GM18498 (cell line): ENCODE measurements at regions not wholly inside any gene's neighbourhood (a gene's known extent, or its start where the extent isn't known, plus 50 kb on each side); places are given as distances from the start of the nearest gene placed in this dataset.

Source experiments
- ATAC-seq: cut with Tn5 transposase; IDR thresholded peaks from one replicate; pipeline ENCODE4 v1.9.1; 2021; ENCODE audit warnings: mild to moderate bottlenecking, moderate library complexity; ENCODE audit not compliant: unreplicated experiment

DNA sequence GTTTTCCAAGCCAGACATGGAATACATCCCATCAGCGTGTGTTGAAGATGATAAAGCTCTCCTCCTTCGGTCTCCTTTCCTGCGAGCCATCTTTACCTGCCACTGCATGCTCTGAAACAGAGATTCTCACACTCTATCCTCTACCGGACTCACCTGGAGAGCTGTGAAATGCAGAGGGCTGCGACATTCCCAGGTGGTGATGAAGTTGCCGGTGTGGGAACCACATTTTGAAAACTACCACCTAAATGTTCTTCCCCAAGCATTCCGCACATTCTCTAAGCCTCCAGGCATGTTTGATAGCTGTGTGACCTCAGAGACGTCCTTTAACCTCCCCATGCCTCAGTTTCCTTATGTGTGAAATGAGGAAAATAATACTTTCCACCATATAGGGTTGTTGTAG lies 226.2 kb upstream of the RAB6C start:
- no peak for ATAC-seq

DNA sequence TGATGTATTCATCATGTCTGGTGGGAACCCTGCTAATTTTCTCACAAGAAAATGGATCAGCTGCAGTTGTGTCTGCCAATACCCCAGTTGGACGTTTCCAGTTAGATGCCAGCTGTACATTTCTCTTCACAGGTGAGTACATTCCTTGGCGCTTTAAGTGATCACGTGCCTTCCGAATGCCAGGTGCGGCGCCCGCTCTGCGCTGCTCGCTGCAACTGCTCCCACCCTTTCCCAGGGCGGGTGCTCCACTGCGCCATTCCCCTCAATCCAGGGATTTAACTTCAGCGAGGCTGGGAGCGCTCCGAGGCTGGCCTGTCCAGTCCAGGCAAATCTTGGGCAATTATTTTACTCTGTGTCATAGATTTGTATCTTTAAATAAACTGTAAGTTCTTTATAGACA lies 225.0 kb upstream of the RAB6C start:
- ATAC-seq, result no peak

- ATAC-seq, result no peak
Measured at GRCh38 chr2:129754831-129755230, 224.6 kb upstream of the RAB6C start.

DNA sequence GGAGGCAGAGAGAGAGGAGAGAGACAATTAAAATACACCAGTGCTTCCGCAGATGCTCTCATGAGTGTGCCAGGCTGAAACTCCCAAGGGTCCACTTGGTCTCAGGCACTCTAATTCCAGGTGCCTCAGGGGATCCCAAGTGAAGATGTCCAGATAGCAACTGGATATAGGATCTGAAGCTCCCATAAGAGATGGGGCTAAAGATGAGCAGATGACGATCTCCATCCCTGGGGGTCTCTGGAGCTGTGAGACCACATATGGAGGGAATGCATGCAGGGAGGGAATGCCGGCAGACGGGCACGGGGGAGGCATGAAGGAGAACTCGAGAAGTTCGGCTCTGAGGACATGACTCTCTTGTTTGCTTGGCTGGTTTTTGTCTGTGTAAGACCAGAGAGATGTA lies 223.7 kb upstream of the RAB6C start:
- no peak for ATAC-seq

GRCh38 chr2:129756276-129756675 lies 223.2 kb upstream of the RAB6C start:
- ATAC-seq, result no peak

- no peak for ATAC-seq
Measured at GRCh38 chr2:129757366-129757914, 222.0 kb upstream of the RAB6C start.

- no peak for ATAC-seq
Measured at GRCh38 chr2:129757915-129758783, 221.3 kb upstream of the RAB6C start.

DNA sequence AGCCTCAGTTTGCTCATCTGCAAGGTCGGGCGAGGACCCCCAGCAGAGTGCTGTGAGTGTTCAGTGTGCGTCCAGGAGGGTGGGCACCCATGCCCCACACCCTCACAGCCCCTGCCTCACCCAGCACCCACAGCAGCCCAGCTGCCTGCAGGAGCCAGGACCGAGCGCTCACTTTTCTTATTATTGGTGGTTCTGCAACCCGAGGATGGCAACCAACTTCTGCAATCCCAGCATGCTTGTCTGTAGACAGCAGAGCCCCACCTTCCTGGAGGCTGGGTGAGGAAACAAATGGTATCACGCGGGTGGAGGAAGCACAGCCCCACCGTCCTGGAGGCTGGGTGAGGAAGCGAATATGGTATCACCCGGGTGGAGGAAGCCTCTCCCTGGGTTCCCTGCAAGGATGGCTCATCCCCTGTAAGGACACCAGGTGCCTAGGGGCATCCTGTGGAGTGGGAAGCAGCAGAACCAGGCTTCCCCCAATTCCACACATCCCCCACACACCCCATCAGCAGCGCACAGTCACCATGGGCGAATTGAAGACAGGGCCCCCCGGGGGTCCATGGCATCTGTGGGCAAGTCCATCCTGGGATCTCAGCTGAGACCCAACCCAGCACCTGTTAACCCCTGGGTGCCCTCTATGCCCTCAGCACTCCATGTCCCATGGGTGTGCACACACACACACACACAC lies 220.5 kb upstream of the RAB6C start:
- no peak for ATAC-seq

GRCh38 chr2:129759472-129760010 lies 219.9 kb upstream of the RAB6C start:
- ATAC-seq, result no peak

- ATAC-seq, result no peak
Measured at GRCh38 chr2:129760669-129761068, 218.8 kb upstream of the RAB6C start.

GRCh38 chr2:129761569-129762021 lies 217.9 kb upstream of the RAB6C start:
- no peak for ATAC-seq

DNA sequence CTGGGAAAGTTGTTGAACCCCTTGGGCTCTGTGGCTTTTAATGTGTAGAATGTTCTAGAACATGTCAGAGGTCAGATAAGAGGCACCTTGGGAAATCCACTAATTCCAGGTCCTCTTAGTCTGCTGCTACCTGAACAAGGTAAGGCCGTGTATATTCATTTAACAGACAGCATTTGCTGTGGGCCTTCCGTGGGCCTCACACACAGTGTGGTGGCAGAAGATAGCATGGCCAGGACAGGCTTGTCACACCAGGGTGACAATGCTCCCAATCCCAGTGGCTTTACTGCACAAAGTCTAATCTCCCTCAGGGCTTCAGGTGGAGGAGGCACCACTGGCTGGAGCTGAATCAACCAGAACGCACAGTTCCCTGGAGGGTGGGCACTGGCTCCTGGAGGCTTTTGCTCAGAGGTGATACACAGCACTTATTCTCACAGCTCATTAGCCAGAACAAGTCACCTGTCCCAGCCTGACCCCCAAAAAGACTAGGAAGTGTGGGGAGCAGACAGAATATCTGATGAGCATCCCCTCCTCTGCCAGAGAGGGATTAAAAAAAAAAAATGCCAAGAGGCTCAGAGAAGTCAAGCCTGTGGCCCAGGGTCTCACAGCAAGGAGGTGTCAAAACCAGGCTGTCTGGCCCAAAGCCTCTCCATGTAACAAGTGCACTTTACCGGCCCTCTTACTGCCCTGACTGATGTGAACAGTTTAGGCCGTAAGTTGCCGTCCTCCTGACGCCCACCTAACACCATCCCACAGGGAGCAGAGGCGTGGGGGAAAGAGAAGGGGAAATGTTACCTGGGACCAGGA lies 216.9 kb upstream of the RAB6C start:
- ATAC-seq, result no peak

DNA sequence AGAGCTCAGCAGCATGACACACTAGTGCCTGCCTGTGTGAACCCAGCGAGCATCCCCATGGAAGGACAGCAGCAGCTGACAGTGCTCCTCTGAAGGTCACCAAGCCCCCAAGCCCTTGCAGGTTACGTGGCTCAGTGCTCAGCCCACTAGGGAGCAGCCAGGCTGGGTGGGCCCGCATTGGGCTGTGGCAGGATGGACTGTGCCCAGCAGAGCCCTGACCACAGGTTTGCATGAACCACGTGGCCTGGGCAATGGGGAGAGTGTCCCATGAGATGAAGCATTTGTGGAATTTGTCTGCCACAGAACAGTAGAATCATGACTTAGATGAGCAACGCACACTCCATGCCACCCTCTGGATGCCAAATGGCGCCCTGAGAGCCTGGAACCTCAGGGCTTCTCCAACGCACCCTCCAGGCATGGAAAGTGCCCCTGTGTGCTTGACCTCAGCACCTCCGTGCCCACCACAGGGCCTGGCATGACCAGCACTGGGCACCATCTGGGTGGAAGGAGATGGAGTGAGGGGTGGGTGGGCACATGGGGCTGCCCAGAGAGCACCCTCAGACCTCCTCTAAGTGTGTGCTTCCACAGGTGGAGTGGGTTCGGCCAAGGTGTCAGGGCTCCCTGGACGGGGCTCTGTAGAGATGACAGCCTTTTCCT lies 216.1 kb upstream of the RAB6C start:
- ATAC-seq, result no peak

GRCh38 chr2:129763966-129764365 lies 215.5 kb upstream of the RAB6C start:
- ATAC-seq, result no peak

- no peak for ATAC-seq
Measured at GRCh38 chr2:129764376-129765325, 214.8 kb upstream of the RAB6C start.

DNA sequence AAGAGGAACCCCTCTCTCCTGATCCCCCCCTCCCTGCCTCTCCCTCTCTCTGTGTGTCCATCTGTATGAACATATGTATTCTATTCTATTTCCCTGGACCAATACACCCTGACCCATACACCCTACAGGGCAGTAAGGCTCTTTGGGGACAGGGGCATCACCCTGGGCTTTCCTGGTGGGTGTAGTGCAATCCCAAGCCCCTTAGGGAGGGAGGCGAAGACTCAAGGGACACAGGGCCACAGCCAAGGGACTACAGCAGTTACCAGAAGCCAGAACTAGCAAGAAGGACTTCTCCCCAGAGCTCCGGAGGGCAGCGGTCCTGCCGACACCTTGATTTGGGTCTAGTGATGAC lies 214.2 kb upstream of the RAB6C start:
- ATAC-seq, result no peak

DNA sequence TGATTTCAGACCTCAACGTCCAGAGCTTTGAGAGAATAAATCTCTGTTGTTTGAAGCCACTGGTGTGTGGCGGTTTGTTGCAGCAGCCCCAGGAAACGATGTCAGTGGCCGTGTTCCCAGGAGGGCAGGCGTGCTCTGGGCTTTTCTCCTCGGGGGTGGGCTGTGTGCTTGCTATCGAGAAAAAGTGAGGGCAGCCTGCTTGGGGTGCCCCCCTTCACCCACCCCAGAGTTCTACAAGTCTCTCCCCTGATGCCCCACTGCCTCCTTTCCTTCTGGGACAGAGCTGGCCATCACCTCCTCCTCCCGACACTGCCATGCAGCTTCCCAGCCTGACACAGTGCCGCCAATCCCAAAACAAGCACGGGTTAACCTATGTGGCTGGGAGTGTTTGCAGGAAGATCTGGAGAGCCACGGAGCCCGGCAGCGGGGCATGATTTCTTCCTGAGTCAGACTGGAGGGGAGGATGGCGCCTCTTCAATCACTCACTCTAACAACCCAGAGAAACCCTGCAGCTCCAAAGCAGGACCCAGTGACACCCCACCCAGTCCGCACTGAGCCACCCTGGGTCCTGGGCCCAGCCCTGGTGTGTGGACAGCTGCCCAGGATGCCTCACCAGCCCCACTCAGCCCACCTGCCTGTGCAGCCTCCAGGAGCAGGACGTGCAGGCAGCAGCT lies 213.7 kb upstream of the RAB6C start:
- no peak for ATAC-seq

DNA sequence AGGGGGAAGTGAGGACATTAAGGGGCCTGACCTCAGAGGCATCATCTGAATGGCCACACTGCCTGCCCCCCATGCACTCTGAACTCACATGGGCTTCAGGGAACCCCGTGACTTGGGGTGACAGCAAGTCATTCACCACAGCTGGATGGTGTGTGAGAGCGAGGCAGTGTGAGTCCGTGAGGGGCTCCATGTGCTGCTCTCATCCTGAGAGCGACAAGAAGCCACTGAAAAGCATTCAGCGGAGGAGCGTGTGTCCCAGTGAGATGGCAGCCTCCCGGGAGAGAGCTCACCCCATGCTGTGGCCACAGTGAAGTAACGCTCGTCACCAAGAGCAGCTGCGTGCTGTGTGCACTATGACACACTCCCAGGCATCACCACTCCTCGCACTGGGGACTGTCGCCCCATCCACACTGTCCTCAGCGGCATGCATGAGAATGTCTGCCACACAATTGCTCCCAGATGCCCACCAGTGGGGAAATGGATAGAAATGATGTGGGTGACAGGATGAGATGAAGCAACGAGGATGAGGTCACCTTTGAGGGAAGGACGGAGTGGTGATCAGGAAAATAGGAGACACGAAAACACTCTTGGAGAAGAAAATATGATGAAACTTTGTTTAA lies 213.0 kb upstream of the RAB6C start:
- no peak for ATAC-seq
